HG02623 (cell line): ENCODE measurements at regions not wholly inside any gene's neighbourhood (a gene's known extent, or its start where the extent isn't known, plus 50 kb on each side); places are given as distances from the start of the nearest gene placed in this dataset.
"Not testable (repeated sequence)": the region's sequence is repeated elsewhere in the genome, so short reads cannot be mapped to it uniquely, and the experiment has no call there.

Experiments
- ATAC-seq: cut with Tn5 transposase; IDR thresholded peaks from one replicate; pipeline ENCODE4 v1.9.1; 2021; ENCODE audit warnings: moderate library complexity; ENCODE audit not compliant: unreplicated experiment

DNA sequence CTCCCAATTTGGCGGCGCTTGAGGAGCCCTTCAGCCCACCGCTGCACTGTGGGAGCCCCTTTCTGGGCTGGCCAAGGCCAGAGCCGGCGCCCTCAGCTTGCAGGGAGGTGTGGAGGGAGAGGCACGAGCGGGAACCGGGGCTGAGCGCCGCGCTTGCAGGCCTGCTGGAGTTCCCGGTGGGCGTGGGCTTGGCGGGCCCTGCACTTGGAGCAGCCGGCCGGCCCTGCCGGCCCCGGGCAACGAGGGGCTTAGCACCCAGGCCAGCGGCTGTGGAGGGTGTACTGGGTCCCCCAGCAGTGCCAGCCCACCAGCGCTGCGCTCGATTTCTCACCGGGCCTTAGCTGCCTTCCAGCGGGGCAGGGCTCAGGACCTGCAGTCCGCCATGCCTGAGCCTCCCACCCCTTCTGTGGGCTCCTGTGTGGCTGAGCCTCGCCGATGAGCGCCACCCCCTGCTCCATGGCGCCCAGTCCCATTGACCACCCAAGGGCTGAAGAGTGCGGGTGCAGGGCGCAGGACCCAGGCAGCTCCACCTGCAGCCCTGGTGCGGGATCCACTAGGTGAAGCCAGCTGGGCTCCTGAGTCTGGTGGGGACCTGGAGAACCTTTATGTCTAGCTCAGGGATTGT is 815.4 kb upstream of the B3GALT2 start:
- ATAC-seq: not testable (repeated sequence)

DNA sequence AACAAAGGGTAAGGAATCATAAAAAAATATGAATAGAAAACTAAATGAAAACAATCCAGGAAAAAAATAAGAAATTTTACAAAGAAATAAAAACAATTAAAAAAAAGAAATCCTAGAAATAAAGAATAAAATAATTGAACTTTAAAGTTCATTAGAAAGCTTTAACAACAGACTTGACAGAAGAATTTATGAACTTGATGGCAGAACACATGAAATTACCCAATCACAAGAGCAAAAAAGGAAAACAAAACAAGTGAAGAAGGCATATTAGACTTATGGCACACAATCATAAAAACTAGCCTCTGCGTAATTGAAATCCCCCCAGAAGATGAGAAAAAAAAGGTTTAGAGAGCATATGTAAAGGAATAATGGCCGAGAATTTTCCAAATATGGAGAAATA is 802.5 kb upstream of the B3GALT2 start:
- ATAC-seq: no peak

DNA sequence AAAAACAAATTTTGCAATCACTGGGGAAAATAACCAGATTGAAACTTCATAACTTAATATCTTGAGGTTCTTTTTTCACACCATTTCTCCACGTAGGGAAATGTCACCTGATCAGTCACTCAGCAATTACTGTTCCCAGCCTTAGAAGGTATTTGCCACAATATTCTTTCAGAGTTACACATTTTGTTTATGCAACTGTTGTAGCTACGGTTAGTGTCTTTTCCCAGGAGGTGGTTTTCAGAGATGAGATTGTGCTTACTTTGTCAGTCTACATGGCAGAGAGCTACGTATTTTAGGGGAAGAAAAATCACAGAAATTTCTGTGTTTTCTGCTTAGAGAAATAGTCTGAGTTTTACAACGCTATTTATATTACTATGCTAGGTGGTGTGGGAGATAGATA is 792.8 kb upstream of the B3GALT2 start:
- ATAC-seq: no peak

DNA sequence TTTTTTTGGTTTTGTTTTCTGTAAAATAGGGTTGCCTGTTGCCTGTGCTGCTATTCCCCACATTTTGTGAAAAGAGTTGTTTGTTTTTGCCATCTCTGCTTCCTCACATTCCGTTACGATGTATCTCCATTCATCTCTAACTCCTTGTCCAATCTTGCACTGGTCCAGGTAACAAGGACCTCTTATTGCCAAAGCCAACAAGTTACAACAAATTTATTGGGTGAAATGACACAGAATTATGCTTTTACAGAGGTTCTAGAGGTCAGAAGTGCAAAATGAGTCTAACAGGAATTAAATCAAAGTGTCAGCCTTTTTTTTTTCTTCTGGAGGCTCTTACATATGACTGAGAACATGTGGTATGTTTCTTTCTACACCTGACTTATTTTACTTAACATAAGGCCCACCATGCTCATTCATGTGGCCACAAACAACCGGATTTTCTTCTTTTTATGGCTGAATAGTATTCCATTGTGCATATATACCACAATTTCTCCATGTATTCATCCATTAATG is 787.9 kb upstream of the B3GALT2 start:
- ATAC-seq: no peak

DNA sequence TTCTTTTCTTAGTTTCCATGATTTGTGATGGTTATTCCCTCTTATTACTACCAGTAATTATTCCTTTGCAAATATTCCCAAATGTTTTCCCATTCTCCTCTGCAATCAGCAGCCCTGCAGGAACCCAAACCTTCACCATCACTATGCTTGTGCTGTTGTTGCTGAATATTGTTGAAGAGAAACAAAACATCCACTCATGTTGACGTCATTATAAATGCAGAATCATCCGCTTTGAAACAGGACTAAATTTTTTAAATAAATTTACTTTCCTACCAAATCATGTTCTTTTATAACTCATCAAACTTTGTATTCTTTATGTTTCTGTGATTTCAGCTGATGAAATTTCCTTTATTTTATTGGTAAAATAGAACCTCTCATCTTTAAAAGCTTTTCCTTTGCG is 787.0 kb upstream of the B3GALT2 start:
- no peak for ATAC-seq

DNA sequence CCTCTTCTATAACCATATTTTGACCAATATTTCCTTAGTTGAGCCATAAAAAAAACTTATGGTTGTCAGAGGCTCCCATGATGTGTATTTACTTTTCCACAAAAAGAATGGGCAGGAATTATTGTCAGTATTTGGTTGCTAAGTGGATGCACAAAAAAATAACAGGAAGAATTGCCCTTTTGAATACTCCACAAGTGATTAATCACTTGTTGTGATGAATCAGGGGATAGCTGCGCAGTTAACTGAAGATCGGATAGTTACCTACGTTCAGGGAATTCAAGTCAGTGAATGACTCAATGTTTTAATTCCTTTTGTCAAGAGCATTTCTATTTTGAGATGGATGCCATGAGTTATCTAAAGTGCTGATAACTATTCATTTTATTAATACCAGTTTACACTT is 785.2 kb upstream of the B3GALT2 start:
- ATAC-seq: no peak

DNA sequence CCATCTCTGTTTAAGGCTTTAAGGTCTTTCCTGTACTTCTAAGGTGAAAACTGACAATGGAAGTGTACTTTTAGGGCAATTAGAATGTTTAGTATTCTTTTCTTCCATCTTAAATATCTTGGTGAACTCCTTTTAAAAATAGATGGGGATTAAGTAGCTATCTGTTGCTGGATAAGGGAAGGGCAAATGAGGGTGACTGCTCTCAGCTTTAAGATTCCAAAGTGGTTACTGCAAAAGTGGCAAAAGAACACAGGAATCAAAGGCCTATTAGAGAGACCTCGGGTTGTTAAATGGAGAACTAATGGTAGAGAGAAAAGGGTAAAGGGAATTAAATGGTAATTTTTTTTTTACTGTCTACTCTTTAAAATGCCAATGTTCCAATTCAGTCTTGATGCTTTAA is 774.1 kb upstream of the B3GALT2 start:
- ATAC-seq: no peak

DNA sequence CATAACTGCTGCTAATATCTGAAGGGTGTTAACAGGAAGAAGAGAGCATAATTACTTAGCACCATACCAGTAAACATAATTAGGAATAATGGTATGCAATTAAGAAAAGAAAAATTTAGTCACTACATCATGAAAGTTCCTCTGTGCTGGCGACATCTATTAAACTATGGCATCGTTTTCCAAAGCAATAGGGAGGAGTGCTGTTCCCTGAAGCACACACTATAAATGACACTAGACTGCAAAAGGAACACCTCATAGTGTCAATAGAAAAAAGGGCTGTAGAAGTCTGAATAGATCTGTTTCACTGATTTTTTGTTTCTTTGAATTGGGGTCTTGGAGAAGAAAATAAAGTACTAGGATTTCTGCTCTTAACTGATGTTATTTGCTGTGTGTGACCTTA is 773.6 kb upstream of the B3GALT2 start:
- no peak for ATAC-seq

DNA sequence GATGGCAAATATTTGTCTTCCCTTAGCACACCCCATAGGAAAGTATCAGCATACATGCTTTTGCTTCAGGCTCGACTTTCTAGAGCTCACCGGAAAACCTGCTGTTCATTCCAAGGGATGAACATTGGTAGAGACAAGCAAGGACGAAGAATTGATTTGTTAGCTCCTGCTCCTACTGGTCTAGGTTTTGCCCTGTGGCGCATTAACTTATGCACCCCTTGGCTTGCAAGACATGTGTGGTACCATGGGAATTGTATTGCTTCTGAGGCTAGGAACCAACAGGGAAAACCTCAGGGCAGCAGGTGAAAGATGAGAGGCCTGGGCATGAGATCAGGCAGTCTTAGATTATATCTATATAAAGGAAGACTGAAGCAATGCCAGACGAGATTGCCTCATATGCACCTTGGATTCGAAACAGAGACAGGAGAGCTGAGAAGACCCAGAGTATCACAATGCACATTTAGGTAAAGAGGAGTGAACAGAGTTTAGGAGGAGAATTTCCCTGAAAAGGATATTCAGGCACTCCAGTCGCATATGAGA is 771.2 kb upstream of the B3GALT2 start:
- ATAC-seq: no peak

DNA sequence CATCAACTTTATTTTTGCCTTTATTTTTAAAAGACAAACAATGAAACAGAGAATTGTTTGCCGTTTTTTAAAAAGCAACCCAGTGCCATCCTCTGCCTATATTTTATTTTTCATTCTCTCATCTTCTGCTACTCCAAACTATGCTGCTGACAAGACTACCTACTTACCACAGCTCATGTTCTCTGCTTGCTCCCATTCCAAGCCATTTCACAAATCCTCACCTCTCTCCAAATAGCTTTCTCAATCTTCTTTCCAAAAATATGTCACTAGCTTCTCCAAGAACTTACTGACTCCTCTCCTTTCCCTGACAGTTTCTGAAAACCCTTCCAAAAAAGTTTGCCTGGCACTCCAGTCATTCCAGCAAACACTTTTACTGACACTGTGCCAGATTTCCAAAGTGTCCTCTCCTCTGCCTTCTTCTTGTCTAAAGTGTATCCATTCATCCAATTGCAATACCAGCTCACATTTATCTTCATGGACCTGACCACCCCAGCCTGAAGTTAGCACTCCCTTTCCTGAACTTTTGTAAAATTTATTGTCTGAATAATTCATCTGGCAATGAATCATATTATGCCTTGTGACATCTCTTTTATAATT is 766.5 kb upstream of the B3GALT2 start:
- no peak for ATAC-seq

DNA sequence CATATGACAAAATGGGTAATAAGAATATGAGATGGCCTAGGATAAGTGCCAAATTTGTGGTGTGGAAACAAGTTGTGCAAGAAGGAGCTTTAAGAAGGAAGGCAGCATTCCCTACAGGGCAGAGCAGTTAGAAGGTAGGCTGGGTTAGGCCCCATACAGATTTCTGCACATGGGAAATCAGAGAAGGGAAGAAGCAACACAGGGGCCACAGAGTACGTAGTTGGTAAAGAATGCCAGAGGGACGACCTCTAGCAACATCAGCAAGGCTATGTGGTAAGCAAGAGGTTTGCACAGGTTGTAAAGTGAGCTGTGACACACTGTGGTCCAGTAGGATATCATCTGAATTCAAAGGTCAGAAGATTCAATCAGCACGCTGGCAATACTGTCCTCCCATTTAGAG is 765.6 kb upstream of the B3GALT2 start:
- ATAC-seq: no peak

DNA sequence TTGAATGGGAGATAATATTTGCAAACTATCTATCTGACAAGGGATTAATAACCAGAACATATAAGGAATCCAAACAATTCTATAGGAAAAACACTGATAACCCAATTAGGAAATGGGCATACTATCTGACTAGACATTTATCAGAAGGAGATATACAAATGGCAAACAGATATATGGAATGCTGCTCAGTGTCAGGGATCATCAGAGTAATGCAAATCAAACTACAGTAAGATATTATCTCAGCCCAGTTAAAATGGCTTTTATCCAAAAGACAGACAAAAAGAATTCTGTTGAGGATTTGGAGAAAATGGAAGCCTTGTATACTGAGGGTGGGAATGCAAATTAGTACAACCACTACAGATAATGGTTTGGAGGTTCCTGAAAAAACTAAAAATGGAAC is 758.0 kb upstream of the B3GALT2 start:
- ATAC-seq: no peak

DNA sequence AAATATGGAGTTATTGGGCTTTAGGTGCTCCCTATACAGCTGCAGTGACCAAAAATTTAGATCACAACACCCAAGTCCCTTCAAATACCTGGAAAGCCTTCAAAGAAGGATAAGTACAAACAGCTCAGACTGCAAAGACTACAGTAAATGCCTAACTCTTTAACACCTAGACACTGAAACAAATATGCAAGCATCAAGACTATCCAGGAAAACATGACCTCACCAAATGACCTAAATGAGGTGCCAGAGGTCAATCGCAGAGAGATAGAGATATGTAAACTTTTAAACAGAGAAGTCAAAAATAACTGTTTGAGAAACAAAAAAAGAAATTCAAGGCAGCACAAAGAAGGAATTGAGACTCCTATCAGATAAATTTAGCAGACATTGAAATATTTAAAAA is 753.8 kb upstream of the B3GALT2 start:
- no peak for ATAC-seq

DNA sequence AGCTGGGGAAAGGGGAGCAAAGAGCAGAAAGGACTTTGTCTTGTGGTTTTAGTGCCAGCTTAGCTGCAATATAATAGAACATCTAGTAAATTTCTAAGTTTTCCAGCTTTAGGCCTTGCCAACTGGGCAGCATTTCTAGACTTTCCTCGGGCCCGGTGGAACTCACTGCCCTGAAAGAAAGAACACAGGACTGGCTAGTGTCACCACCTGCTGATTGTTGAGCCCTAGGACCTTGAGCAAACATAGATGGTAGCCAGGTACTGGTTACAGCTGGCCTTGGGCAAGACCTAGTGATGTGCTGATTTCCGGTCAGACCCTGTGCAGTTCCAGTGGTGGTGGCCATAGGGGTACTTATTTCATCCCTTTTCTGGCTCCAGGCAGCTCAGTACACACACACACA is 753.2 kb upstream of the B3GALT2 start:
- no peak for ATAC-seq

DNA sequence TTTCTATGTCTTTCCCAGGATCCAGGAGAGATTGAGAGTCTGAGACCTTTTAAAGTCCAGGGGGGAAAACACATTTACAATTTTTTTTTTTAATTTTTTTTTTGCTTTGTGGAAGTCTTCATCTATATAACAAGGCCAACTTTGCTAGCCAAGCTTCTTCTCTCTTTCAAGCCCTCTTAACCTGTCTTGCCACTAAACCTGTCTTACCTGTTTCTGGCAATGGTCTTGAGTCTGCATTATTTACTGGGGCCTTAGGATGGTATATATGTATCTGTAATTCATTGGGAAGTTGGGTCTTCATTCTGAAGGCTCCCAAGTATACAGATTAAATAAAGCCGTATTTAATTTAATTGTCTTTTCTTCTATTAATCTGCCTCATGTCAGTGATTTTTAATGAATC is 750.9 kb upstream of the B3GALT2 start:
- no peak for ATAC-seq

DNA sequence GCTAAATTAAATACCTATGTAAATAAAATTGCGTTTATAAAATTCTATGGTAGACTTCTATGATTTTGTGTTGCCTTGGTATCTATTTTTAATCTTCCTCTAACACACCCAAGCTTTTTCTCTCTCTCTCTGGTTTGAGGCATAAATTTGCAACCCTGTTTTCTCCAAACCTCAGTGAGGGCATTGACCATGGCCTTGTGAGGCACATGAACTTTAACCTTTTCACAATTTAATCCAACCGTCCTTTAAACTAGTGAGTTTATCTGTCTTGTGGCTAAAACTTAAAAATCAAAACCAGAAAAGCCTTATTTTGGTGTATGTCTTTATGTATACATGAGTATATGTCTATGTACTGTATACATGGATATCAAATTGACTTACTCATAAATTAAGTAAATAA is 746.6 kb upstream of the B3GALT2 start:
- ATAC-seq: no peak

DNA sequence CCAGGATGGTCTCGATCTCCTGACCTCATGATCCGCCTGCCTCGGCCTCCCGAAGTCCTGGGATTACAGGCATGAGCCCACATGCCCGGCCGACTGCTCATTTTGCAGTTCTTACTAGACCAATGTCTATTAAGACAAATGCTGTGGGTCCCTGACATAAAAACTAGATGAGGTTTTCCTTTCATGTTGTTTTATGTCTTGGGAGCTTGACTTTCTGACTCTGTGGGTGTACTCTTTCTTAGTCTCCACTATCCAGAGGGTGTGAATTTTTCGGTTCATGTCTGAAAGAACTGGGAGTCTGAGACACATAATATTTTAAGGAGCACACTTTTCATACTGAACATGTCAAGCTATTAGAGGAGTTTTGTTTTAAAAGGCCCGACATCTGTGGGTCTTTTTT is 744.9 kb upstream of the B3GALT2 start:
- no peak for ATAC-seq

DNA sequence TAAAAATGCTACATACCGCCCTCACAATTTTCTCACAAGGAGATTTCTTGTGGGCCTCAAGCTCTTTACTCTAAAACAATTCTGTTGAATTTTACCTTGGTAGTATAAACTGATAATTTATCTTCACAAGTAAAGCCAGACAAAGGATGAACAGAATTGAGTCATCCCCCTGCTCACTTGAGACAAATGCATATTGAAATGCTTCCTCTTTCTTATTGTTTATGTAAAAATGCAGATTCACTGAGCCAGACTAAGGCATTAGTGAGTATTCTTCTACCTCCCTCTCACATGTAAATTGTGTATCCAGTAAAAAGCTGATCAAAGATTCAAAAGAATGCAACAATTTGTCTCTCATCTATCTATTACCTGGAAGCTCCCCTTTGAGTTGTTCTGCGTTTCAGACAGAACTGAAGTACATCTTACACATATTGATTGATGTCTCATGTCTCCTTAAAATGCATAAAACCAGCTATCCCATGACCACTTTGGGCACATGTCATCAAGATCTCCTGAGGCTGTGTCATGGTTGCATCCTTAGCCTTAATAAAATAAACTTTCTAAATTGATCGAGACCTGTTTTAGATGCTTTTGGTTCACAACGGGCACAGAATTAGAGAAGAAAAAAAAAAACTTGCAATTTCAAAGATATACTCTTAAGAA is 743.1 kb upstream of the B3GALT2 start:
- ATAC-seq: no peak

DNA sequence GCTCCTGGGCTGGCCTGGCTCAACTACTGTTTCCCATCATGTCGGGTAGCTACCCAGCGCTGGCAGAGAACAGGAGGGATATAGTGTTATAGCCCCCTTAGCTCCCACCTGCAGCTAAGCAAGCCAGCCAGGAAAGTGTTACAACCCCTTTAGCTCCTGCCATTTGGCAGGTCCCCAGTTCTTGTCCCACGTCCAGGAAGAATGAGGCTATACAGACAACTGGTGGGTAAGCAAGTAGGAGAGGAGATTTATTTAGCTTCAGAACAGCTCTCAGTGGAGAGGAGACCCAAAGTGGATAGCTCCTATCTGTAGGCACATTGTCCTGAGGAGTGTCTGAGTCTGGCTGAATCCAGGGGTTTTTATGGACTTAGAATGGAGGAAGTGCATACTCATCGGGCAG is 741.1 kb upstream of the B3GALT2 start:
- ATAC-seq: no peak

DNA sequence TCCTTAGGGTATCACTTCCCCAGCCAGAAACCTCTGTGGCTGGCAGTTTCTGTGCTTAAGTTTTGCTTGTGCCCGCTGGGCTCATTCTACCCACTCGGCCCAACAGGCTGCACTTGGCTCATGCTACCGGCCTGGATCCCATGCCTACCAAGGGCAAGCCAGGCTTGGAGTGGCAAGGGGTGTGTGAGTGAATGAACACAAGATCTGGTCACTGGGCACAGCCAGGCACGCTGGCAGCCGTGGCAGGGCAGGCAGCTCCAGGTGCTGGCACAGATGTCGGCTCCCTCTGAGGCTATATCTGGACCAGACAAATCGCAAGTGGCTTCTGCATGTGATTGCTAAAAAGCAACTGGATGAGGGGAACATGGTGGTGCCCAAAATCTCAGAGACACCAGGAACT is 740.5 kb upstream of the B3GALT2 start:
- ATAC-seq: no peak

DNA sequence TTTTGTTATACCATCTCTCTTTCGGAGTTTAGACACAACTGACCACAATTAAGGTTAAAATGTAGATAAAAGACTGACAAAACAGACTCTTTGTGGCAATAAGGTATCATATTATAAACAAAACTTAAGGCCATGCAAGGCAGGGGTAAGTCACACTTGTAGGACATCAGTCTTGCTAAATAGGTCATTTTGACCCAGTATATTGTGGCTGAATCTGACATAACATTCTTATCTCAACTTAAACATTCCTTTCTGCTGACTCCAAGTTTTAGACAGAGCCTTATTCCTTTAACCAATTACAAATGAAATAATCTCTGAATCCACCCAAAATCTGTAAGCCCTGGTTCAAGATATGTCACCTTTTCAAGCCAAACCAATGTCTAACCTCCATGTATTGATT is 733.4 kb upstream of the B3GALT2 start:
- no peak for ATAC-seq

DNA sequence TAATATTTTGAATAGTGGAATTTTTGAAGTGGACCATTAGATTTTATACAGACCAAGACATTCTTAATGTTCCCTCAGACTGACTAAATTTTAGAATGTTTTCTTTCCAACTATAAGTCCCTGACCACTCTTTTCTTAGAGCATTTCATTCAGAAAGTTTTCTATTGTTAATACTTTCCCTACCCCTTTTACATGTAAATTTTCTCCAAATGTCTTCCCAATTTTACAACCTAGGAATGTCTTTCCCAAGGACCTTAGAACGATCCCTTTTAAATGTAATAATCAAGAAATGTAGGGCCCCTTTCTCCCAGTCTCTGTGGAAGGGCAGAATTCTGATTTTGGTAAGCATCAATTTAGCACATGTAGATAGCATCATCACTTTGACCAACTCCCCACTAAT is 730.0 kb upstream of the B3GALT2 start:
- no peak for ATAC-seq
